GM21786 (cell line): ENCODE measurements at regions not wholly inside any gene's neighbourhood (a gene's known extent, or its start where the extent isn't known, plus 50 kb on each side); places are given as distances from the start of the nearest gene placed in this dataset.

Source experiments
- ATAC-seq: cut with Tn5 transposase; IDR thresholded peaks from one replicate; pipeline ENCODE4 v1.9.1; 2021; ENCODE audit not compliant: unreplicated experiment

DNA sequence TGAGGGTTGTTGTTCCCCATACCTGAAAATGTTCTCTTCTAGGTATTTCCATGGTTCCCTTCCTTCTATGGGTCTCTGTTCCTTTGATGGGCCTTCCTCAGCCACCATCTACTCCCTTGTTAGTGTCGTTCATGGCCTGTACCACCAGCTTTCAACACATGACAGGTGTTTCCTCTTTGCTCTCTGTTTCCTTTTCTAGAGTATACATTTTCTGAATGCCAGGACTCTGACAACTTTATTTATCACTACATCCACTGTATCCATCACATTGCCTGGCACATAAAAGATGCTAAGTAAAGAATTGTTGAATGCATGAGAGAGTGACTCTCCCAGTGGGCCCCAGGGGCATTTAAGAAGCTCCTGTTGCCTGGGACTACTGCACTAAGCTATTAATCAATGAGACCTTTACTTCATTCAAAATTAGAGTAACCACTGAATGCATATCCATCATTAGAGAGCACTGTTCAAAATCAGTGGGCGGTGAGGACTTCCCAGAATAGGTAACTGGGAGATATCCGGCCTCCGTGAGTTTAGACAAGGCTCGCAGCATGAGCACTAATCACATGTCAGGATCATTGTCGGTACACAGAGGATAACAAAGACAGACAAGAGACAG is 255.0 kb downstream of the CBLN1 start:
- no peak for ATAC-seq

DNA sequence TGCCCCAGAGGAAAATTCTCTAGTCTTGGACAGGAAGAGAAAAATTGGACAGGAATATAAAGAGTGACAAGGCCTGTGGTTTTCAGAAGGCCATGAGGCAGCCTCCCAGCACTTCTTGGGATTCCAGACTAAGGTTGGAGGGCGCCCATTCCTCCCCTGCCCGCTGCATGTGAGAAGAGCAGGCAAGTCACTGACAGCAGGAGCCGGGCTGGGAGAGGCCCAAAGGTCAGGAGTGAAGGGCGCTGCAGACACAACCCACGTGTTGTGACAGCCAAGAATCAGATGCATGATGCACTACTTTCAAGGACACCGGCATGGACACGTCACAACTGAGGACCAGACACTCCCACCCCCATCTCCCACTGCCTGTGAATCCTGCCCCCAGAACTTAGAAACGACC is 256.7 kb downstream of the CBLN1 start:
- no peak for ATAC-seq

DNA sequence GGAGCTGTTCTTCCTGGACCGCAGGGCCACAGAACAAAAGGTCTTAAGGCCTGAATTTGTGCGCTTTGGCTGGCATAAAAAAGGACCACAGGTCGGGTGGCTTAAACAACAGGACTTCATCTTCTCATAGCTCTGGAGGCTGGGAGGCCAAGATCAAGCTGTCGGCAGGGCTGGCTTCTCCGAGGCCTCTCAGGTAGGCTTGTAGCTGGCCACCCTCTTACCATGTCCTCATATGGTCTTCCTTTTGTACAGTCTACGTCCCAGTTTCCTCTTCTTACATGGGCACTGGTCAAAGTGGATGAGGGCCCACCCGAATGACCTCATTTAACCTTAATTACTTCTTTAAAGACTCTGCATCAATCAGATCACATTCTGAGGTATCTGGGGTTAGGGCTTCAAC is 257.6 kb downstream of the CBLN1 start:
- no peak for ATAC-seq

DNA sequence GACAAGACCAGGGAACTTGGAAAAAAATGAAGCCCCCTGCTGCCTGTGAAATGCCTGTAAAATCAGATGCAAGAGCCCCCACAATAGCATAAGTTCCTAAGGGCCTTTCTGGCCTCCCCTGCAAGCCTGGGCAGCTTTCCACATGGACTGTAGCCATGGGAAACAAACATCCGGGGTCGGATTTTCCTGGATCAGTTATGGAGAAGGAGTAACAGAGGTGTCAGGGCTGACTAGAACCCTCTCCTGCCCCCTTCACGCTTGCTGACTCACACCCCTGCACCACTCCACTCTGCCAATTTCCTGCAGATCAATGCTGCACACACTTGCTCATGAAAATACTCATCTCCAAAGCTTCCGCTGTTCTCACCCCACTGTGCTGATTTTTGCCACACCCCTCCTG is 258.6 kb downstream of the CBLN1 start:
- ATAC-seq = no peak

DNA sequence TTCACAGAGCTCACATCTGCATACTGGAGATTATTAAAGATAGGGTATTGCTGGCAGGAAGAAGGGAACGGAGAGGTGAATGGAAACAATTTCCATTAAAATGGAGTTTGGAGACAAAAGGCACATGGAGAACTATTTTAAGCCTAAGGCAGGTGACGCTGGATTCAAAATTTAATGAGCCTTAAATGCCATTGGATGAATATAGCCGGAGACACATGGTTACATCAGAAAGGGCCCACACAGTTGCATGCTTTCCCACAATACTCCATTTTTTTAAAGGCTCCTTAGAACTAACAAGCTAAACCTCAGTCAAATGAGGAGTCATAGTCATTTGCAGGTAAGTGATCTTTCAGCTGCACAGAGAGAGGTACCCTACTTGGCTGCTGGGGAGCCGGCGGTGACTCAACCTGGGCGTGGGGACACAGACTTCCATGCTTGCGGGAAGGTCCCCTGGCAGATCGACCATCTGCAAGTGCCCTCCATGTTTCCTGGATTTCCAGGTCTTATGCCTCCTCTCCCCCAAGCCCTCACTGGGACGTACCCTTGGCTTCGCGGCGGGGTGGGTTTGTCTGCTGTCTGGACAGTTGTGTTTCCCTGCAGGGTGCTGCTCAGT is 259.2 kb downstream of the CBLN1 start:
- no peak for ATAC-seq

DNA sequence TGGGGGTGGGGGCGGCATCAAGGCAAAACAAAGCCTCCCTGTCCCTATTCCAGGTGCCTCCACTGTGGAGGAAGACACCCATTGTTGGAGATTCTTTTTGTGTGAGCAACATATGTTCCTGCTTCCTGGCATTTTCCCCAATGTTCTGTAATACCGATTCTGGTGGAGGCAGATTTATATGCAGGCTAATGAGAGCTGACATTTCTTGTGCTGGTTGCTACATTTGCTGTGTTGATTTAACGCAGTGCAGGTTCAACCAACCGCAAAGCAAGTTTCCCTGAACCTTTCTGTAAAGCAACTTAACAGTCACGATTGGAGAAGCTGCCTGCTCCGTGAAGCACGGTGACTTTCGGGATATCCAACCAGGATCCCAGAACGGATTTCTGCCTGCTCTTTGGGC is 260.5 kb downstream of the CBLN1 start:
- no peak for ATAC-seq

DNA sequence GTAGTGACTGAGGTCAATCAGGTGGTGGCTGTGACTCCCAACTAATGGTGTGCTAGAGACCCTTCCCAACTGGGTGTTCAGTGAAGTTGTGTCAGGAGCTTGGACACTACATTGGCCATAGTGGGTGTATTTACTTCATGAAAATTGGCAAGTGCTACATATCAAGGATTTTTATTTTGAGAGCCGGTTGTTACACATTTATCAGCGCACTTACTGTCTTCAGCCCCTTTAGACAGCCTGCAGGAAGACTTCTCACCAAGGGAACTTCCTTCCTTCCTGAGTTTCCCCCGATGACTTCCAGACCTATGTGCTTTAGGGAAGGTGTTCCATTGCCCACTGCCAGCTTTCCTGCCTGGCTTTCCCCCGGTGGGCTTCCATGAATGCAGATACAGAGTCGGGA is 261.2 kb downstream of the CBLN1 start:
- ATAC-seq = no peak

DNA sequence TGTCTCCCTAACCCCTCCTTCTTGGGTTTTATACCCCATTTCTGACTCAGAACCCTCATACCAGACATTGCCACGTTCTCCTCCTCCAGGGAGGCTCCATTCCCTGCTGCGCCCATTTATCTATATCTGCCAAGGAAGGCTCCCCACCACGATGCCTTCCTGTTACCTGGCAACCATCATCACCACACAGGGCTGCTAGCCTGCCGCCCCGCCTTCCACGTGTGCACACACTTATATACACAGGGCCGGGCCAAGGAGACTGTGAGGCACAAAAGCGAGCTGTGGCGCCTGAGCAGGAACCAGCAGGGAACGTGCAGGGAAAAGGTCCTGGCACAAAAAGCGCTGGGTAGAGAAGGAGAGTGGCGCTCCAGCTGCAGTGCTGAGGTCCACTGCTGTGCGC is 261.8 kb downstream of the CBLN1 start:
- no peak for ATAC-seq

DNA sequence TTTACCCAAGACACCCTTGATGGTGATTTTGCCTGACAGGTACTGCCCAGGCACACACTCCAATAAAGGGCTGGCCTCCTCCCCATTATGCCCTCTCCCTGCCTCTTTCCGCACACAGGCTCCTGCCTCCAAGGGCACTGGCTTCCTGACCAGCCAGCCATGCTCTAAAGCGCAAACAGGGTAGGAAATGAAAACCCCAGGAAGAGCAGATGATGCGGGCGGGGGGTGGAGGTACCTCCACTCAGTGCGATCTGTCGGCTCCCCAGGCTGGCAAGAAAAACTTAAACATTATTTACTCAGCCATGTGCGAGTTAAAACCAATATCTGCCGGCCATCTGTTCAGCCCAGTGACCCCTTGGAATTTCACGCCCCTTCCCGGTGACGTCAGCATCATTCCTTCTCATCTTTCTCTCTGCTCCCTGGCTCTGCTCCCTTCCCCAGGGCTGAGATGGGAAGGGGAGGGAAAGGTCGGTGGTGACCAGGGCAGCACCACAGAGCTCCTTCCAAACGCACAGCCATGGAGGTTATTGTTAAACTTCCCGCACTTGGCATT is 262.5 kb downstream of the CBLN1 start:
- no peak for ATAC-seq

DNA sequence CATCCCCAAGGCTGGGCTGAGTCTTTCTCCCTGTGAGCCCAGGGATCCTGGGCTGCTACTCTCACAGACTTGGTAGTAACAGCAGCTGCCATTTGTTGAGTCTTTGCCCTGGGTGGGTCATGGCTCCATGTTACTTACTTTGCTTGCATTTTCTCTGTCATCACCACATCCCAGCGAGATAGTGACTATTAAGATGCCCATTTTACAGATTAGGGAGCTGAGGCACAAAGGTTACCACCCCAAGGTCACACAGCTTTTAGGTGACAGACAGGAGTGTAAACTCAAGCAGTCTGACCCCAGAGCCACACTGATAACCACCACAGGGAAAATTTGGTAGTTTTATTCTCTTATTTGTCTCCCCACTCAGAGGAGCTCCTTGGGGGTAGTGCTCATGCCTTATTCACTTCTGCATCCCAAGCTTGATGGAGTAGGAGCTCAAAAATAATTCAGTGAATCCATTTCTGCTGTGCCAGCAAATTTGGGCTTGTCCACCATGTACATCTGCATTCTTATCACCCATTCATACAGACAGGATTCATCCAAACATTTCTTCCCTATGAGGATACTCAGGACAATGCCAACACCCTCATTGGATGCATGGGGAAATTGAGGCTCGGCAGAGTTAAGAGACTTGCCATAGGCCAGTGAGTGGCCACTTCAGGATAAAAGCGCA is 263.2 kb downstream of the CBLN1 start:
- ATAC-seq = no peak

DNA sequence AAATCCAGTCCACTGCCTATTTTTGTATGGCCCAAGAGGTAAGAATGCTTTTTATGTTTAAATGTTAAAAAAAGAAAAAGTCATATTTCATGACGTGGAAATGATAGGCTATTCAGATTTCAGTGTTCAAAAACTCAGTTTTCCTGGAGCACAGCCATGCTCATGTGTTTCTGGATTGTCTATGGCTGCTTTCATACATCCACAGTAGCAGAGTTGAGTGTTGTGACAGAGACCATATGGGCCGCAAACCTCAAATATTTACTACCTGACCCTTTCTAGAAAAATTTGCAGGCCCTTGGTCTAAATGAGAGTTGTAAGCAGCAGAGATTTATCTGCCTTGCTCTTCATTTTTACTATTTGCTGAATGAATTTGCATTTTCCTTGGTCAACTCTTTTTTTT is 264.1 kb downstream of the CBLN1 start:
- ATAC-seq = no peak

DNA sequence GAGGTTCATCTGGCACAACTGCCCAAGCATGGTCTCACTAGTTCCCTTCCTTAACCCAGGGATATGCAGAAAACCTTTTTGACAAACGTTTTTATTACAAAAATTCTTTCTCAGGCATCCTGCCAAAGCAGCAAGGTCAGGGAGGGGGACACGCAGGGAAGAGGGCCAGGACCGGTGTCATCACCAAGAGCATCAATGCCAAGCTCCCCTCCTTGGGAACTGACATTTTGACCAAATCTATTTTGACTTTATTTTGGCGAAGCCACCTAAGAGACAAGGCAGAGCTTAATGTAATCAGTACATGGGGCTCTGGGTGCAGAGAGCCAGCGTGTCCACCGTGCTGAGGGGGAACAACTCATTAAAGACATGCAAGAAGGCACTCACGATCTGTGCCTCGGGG is 265.2 kb downstream of the CBLN1 start:
- no peak for ATAC-seq

DNA sequence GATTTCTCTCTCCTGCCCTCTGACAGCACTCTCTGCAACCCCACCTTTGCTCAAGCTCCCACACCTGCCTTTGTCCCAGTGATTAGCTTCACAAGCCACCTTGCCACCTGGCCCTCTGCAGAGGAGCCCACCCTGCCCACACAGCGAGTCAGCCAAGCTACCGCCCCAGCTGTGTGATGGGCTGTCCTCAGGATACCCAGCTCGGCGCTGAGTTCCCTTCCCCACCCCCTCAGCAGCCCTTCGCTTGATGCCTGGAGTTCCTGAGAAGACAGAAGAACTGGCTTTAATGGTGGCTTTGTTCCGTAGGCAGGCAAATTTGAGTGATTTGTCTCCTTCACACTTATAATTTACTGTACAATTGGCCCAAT is 266.4 kb downstream of the CBLN1 start:
- no peak for ATAC-seq

DNA sequence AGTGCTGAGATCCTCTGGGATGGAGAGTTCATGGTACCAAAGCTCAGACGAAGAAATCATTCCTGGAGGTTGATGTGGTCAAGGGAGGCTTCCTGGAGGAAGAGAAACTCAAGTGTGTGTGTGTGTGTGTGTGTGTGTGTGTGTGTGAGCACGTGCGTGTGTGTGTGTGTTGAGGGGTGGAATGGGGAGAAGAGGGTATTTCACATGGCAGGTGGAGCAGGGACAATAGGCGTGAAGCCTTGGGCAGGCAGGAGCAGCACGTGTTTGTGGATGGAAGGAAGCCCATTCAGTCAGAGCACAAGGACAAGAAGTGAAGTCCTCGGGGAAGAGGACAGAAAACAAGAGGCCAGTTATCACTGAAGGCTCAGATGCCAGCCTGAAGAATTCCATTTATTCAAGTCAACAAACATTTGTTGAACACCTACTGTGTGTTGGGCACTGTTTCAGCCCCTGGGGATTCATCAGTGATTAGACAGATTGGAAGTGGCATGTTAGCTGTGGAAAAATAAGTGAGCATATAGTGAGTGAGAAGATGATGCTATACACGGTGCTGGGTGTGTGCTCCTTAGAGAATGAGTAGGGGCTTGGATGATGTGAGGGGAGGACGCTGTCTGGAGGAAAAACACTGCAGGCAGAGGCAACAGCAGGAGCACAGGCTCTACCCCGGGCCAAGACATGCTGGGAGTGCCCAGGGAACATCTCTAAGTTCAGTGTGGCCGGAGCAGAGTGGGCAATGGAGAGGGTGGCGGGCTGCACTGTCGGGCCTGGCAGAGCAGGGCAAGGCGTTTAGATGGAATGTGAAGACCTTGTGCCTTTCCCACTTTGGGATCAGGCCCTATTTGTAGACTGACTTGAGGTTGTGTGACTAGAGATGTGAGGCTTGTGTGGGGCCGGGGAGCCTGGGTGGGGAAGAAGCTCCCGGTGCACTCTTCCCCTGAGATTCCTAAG is 267.1 kb downstream of the CBLN1 start:
- ATAC-seq = no peak

DNA sequence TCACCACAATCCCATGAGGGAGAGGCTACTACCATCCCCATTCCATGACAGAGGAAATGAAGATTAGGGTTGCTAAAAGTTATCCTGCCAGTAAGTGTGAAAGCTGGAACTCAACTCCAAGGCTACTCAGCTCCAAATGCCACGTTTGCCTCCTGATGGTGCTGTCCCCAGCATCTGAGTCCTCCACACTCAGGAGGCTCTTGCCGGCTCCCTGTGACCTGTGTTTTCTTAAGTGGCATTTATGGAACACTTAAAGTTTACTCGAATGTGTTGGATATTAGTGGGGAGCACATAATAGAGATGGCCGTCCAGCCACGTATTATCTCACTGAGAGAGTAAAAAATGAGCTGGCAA is 267.9 kb downstream of the CBLN1 start:
- no peak for ATAC-seq

DNA sequence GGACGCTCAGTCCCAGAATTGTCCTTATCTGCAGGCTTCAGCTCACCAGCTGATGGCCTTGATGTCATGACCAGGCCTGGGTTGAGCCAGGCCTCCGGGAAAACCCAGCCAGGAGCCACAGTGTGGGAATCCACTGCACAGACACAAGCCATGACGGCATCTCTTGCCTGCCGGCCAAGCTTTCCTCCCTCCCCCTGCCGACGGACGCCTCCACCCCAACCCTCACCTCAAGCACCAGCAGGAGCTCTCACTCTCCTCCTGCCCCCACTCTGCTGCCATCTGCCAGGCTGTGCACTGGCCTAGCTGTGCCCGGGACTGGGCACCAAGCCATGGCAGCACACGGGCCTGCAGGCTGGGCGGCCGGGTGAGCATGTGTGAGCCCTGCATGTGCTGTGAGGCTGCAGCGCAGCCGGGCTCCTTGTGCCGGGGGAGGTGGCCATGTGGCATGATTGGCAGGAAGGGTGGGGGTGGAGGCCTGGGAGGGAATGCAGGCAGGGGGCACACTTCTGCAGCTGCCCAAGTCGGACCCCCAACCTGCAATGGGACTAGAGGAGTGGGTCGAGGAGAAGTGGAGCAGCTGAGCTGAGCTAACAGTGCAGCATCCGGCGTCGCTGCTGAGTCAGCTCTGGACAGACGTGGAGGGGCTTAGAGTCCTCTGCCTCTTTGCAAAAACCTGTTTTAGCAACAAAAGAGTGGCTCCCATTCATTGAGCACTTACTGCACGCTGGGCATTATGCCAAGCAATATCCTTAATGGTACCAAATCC is 268.5 kb downstream of the CBLN1 start:
- ATAC-seq = no peak

DNA sequence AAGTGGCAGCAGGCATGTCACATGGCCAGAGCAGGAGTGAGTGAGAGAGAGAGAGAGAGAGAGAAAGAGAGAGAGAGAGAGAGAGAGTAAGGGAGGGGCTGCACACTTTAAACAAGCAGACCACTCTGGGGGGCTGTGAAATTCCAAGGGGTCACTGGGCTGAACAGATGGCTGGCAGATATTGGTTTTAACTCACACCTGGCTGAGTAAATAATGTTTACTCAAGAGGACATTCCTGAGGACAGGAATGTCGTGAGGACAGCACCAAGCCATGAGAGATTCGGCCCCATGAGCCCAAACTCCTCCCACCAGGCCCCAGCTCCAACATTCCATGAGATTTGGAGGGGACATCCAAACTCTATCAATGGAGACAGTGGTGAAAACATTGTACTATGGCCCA is 269.7 kb downstream of the CBLN1 start:
- ATAC-seq = no peak

DNA sequence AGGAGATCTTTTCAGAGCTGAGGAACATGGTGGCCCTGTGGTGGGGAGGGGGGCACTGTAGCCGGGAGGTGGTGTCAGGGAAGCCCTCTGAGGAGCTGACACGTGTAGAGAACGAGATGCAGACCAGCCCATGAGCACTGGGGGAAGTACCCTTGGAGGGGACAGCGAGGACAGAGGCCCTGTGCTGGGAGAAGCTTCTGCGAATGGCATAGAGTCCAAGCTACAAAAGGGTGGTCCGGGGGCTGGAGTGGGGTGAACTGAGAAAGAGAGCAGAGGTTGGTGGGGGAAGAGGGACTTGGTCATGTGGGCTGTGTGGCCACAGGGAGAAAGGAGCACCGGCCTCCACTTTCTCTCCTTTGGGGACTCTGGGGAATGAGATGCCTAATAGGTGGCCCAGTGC is 270.8 kb downstream of the CBLN1 start:
- ATAC-seq = no peak

DNA sequence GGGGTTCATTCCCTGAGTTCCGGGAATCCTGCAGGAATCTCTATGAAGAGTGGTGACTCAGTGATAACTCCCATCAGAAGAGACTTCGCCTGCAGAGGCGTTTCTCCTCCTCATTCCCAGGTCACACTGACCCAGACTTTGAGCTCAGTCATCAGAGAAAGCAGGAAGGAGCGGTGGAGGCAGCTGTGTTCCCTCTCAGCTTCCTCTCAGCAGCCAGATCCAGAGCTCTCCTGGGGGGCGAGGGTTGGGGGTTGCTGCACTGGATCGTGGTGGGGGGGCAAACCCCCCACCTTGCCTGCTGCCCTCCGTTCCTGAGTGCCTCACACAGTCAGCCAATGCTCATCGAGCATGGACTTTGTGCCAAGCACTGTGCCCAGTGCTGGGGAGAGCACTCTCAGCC is 271.2 kb downstream of the CBLN1 start:
- no peak for ATAC-seq

DNA sequence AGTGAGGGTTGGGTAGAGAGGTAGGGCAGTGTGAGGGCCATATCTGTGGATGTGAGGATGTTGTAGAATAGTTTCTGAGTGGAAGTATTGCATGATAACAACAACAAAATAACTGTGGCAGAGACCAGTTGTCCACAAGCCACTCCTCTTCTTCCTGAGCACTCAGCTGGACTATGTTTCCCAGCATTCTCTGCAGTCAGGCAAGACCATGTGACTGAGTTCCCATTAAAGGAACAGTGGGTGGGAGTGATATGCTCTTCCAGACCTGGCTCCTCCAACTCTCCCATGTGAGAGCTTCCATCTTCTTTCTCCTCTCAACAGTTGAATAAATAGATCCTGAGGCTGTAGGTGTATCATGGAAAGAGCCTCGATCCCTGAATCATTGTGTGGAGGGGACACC is 272.4 kb downstream of the CBLN1 start:
- no peak for ATAC-seq

DNA sequence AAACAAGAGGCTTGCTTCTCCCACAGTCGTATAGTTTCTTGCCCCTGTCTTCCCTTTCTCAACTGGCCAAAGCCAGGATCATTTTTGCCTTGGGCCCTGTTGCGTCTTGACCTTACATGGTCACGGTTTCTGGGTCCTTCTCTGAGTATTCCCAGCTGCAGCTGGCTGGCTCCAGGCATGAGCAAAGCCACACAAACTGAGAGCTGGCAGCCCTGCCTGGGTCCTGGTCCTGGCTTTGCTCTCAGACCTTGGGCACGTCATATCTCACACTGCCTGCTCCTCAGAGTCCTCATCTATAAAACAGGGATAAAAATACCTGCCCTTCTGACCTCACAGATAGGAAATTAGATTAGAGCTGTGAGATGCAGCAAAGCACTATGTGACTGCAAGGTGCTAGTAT is 277.6 kb downstream of the CBLN1 start:
- ATAC-seq = no peak
